ENCODE measurements at regions not wholly inside any gene's neighbourhood (a gene's known extent, or its start where the extent isn't known, plus 50 kb on each side); places are given as distances from the start of the nearest gene placed in this dataset.
"Not testable (repeated sequence)": the region's sequence is repeated elsewhere in the genome, so short reads cannot be mapped to it uniquely, and the experiment has no call there.

- no peak for DNase-seq (ENCODE audit: low read depth)
Observed at GRCh38 chr6:145071836-145072235, 663.5 kb downstream of the EPM2A start.

- no peak for DNase-seq (ENCODE audit: low read depth)
Observed at GRCh38 chr6:145073811-145074210, 661.5 kb downstream of the EPM2A start.

GRCh38 chr6:145074805-145075204 lies 660.5 kb downstream of the EPM2A start:
- DNase-seq (ENCODE audit: low read depth) = no peak

- DNase-seq (ENCODE audit: low read depth) = no peak
Observed at GRCh38 chr6:145075425-145075824, 659.9 kb downstream of the EPM2A start.

DNA sequence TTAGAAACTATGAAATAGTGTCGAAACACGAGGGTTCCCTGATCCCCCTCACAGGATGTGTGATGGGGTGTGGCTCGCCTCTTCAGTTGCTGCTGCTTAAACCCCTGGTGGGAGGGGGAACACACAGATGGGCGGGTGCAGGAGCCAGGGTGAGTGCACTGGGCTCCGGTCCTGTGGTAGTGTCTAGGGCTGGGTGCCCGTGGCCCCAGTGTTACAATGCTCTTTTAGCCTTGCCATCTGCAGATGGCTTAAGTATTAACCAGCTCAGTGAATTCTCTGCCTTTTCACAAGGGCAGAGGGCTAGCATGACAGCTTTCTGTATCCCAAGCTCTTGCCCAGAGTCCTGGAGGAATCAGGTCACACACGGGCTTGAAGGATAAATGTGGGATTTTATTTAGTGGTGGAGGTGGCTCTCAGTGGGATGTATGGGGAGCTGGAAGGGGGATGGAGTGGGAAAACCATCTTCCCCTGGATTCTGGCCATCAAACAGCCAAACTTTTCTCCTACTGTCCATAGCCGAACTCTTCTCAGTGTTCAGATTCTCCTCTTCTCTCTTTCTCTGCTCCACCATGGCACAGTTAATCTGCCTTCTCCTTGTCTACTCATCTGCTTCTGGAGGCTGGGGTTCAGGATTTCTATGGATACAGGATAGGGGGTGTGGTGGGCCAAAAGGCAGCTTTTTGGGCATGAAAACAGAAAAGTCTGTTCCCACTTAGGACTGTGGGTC lies 659.0 kb downstream of the EPM2A start:
- no peak for DNase-seq (ENCODE audit: low read depth)

- DNase-seq (ENCODE audit: low read depth) = no peak
Observed at GRCh38 chr6:145077382-145077781, 657.9 kb downstream of the EPM2A start.

GRCh38 chr6:145080651-145081050 lies 654.7 kb downstream of the EPM2A start:
- DNase-seq (ENCODE audit: low read depth) = no peak

DNA sequence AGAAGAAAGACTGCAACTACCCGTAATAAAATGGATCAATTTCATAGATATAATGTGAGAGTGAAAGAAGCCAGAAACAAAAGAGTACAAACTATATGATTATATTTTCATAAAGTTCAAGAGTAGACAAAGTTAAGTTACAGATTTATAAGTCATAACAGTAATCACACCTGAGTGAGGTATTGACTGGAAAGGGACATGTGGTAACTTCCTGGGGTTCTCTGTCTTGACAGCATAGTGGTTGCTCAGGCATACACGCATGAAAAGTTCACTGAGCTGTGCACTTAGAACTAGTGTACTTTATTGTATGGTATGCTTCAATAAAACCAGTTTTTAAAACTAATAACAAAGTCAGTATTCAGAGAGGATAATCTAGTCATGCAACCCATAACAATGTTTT lies 653.6 kb downstream of the EPM2A start:
- DNase-seq (ENCODE audit: low read depth) = no peak

- DNase-seq (ENCODE audit: low read depth) = no peak
Observed at GRCh38 chr6:145082359-145082758, 653.0 kb downstream of the EPM2A start.

DNA sequence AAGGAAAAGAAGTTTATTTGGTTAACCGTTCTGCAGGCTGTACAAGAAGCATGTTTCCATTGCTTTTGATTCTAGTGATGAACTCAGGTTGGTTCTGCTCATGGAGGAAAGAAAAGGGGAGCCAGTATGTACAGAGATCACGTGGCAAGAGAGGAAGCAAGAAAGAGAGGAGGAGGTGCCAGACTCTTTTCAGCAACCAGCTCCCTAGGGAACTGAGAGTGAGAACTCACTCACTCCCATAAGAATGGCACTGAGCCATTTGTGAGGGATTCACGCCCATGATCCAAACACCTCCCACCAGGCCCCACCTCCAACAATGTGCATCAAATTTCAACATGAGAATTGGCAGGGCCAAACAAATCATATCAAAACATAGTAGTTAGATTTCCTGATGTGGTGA lies 649.1 kb downstream of the EPM2A start:
- DNase-seq (ENCODE audit: low read depth) = no peak

GRCh38 chr6:145087034-145087433 lies 648.3 kb downstream of the EPM2A start:
- no peak for DNase-seq (ENCODE audit: low read depth)

DNA sequence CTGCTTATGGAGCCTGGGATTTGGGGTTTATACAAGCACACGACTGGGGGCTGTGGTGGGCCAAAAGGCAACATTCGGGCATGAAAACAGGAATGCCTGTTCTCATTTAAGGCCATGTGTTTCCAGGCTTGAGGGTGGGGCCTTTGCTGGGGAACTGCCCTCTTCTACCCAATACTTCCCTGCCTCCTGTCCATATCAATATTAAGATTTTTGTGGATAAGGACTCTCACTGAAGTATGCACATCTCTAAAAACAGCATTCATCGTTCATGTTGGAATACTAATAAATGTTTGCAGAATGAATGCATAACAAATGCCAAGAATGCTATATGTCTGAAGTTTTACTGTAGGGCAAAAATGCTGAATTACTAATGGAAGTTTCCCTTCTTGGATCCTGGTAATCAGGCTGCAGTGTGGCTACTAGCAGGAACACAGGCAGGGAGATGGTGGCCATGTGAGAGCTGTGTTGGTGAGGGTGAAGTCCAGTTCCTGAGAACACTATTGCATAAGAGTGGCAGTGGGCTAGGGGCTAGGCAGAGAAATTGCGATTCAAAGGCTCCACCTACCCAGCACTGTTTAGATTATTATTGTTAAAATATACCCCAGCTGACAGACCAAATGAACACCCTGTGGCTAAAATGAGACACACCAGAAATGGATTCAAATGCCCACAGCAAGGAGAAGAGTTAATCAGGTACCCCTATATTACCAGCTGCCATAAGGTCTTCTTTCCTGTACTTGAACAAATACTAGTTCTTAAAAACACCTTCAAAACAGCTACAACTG lies 644.3 kb downstream of the EPM2A start:
- DNase-seq (ENCODE audit: low read depth) = no peak

- DNase-seq (ENCODE audit: low read depth) = no peak
Observed at GRCh38 chr6:145091586-145092142, 643.7 kb downstream of the EPM2A start.

GRCh38 chr6:145092554-145092953 lies 642.8 kb downstream of the EPM2A start:
- no peak for DNase-seq (ENCODE audit: low read depth)

DNA sequence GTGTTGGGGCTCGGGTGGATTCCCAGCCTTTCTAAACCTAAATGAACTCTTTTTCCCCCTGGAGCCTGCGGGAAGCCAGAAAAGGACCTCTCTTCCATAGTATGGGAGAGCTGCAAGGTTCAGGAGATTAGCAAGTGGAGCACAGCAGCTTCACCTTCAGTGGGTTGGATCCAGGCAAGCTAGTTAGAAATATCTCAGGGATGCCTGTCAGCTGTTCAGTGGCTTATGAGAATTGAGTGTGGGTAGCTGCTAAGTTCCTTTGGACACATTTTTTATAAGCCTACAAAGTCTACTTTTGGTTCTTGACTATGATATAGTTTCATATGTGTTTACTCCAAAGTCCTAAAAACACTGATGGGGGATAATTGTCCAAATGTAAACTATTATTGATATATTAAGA lies 642.1 kb downstream of the EPM2A start:
- DNase-seq (ENCODE audit: low read depth) = no peak

- no peak for DNase-seq (ENCODE audit: low read depth)
Observed at GRCh38 chr6:145096846-145097245, 638.5 kb downstream of the EPM2A start.

GRCh38 chr6:145098127-145098526 lies 637.2 kb downstream of the EPM2A start:
- DNase-seq (ENCODE audit: low read depth) = not testable (repeated sequence)

DNA sequence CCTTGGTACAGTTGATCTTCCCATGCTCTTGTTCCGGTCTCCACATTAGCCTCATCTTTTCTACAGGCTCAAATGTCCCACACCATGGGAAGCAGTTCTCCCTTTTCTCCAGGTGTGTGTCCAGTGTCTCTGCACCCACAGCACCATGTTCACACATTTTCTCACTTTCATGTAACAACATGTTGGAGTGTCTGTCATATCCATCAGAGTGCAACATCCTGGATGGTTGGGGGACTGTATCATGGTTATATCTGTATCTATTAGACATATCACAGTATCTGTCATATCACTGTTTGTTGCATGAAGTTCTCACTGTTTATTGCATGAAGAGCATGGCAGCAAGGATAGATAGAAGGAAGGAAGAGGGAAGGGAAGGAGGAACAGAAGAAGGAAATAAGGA lies 635.6 kb downstream of the EPM2A start:
- DNase-seq (ENCODE audit: low read depth) = no peak

GRCh38 chr6:145110109-145110508 lies 625.2 kb downstream of the EPM2A start:
- DNase-seq (ENCODE audit: low read depth) = no peak

DNA sequence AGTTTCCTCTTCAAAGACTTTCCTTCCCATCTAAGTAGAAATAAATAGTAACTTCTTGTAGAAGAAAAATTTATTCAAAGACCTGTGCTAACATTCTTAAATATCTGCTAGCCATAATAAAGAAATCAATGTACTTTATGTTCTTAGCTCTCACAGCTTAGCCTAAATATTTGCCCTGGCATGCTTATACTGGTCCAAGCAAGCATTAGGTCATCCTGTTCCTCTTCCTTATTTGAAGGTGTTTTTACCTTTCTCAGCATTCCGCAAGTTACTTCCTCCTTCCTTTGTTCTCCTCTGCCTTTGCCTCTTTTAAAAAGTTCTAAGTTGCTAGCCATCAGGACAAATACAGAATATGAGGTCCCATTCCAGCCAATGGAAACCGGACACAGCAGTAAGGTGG lies 623.9 kb downstream of the EPM2A start:
- not testable (repeated sequence) for DNase-seq (ENCODE audit: low read depth)

DNA sequence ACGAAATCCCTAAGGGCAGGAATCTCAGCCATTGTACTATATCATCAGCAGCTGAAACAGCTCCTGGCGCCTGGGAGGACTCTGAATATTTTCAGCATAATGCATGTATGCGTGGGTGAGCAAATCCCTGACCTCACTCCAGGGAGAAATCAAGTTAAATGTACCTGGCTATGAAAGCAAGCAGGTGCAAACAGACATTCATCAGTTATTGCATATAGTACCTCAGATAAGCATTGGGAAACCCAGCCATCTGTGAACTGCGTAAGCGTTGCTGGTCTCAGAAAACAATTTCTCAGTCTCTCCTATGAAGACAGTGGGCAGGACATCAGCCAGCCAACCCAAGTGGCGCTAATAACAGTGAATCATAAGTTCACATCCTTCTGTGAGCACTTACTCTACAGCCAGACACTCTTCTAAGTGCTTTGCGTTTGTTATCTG lies 622.6 kb downstream of the EPM2A start:
- DNase-seq (ENCODE audit: low read depth) = no peak

GRCh38 chr6:145115638-145116037 lies 619.7 kb downstream of the EPM2A start:
- DNase-seq (ENCODE audit: low read depth) = no peak

- DNase-seq (ENCODE audit: low read depth) = no peak
Observed at GRCh38 chr6:145116591-145117178, 618.6 kb downstream of the EPM2A start.

Measured in activated T-helper 9 cell treated with anti-CD3 and anti-CD28 coated beads, Interleukin-2, amount 50 U/mL, for 16 hours (primary cell).